ENCODE measurements at regions not wholly inside any gene's neighbourhood (a gene's known extent, or its start where the extent isn't known, plus 50 kb on each side); places are given as distances from the start of the nearest gene placed in this dataset.

DNA sequence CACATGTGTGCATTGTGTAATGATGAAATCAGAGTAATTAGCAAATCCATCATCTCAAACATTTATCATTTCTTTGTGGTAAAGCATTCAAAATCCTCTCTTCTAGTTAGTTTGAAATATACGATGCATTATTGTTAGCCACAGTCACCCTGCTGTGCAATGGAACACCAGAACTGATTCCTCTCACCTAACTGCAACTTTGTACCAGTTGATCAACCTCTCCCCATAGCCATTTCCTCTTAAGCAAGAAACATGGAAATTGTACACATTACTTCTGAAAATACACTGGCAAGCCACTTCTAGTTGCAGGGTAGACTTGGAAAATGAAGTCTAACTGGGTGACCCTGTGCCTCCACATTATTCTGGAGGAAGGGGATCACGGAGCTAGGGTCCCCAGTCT lies 58.1 kb upstream of the ESR1 start:
- no peak for DNase-seq (ENCODE audit: low read depth)
- TF ChIP-seq, protein P1, sequence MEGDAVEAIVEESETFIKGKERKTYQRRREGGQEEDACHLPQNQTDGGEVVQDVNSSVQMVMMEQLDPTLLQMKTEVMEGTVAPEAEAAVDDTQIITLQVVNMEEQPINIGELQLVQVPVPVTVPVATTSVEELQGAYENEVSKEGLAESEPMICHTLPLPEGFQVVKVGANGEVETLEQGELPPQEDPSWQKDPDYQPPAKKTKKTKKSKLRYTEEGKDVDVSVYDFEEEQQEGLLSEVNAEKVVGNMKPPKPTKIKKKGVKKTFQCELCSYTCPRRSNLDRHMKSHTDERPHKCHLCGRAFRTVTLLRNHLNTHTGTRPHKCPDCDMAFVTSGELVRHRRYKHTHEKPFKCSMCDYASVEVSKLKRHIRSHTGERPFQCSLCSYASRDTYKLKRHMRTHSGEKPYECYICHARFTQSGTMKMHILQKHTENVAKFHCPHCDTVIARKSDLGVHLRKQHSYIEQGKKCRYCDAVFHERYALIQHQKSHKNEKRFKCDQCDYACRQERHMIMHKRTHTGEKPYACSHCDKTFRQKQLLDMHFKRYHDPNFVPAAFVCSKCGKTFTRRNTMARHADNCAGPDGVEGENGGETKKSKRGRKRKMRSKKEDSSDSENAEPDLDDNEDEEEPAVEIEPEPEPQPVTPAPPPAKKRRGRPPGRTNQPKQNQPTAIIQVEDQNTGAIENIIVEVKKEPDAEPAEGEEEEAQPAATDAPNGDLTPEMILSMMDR (IDR thresholded peaks at IDR 0.05; ENCODE audit: control insufficient read depth, extremely low read depth, insufficient read depth) = no peak
- H3K4me3 ChIP-seq (ENCODE audit: low read depth, low read length) = no peak overlapping the region

DNA sequence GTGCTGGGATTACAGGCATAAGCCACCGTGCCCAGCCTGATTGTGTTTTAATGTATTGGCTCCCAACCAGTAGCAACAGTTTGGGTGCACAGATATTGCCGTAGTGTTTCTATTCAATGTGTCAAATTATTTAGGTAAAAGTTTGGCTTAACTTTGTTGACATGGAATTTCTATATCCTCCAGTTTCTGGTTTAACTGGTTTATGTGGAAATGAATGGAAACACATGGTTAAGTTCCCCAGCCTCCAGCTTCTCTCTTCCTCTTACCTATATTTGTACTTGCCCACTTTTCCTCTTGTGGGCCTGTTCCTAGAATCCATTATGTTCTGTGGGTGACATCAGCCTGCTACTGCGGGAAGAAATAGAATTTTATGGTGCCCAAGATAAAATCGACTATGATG lies 53.9 kb upstream of the ESR1 start:
- no peak overlapping the region for H3K4me3 ChIP-seq (ENCODE audit: low read depth, low read length)
- DNase-seq (ENCODE audit: low read depth) = no peak
- TF ChIP-seq, protein P1 (IDR thresholded peaks at IDR 0.05; ENCODE audit: control insufficient read depth, extremely low read depth, insufficient read depth) = no peak

DNA sequence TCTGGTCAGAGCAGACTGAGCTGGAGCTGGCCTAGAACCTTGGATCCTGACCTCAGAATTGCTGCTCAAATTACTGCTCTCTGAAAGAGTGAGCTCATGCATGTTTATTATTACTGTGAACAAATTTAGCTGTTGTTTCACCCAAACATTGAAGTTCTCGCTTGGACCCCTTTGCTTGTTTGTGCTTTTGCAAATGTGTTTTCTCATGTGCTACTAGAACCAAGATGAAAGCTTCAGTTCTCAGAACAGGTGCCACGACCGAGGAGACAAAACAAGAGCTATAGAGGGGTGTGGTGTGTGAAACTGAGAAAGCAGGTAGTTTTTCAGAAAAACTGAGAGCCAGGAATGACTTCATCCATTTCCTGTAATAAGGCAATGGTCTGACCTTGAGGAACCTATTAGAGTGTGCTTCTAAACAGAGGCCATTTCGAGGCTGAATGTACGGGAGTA lies 50.0 kb upstream of the ESR1 start:
- TF ChIP-seq, protein P1 (IDR thresholded peaks at IDR 0.05; ENCODE audit: control insufficient read depth, extremely low read depth, insufficient read depth) = no peak
- DNase-seq (ENCODE audit: low read depth) = no peak
- no peak overlapping the region for H3K4me3 ChIP-seq (ENCODE audit: low read depth, low read length)
